Effector CD8-positive, alpha-beta T cell (primary cell): ENCODE measurements at regions not wholly inside any gene's neighbourhood (a gene's known extent, or its start where the extent isn't known, plus 50 kb on each side); places are given as distances from the start of the nearest gene placed in this dataset.
"Not testable (repeated sequence)": the region's sequence is repeated elsewhere in the genome, so short reads cannot be mapped to it uniquely, and the experiment has no call there.

Experiments used
- DNase-seq: peaks from one replicate; lab custom pipeline; 2025; lab: John Stamatoyannopoulos, UW

- no peak for DNase-seq
Measured at GRCh38 chr2:16035747-16036745, 95.7 kb downstream of the MYCN start.

GRCh38 chr2:16034975-16035746, 94.8 kb downstream of the MYCN start:
- DNase-seq = no peak

GRCh38 chr2:16034151-16034974, 94.0 kb downstream of the MYCN start:
- DNase-seq = no peak

- DNase-seq = no peak
Measured at GRCh38 chr2:16033032-16033293, 92.6 kb downstream of the MYCN start.

GRCh38 chr2:16032282-16033031, 92.1 kb downstream of the MYCN start:
- DNase-seq = no peak

- DNase-seq = no peak
Measured at GRCh38 chr2:16031848-16032159, 91.5 kb downstream of the MYCN start.

GRCh38 chr2:16031058-16031847, 90.9 kb downstream of the MYCN start:
- no peak for DNase-seq

GRCh38 chr2:16030206-16031057, 90.1 kb downstream of the MYCN start:
- DNase-seq = no peak

- no peak for DNase-seq
Measured at GRCh38 chr2:16028644-16029043, 88.3 kb downstream of the MYCN start.

GRCh38 chr2:16026816-16027501, 86.6 kb downstream of the MYCN start:
- DNase-seq = no peak

- no peak for DNase-seq
Measured at GRCh38 chr2:16025876-16026640, 85.7 kb downstream of the MYCN start.

GRCh38 chr2:16025211-16025875, 85.0 kb downstream of the MYCN start:
- no peak for DNase-seq

- not testable (repeated sequence) for DNase-seq
Measured at GRCh38 chr2:16024628-16025027, 84.3 kb downstream of the MYCN start.

- no peak for DNase-seq
Measured at GRCh38 chr2:16023506-16024360, 83.4 kb downstream of the MYCN start.

- DNase-seq = no peak
Measured at GRCh38 chr2:16022548-16023240, 82.3 kb downstream of the MYCN start.

GRCh38 chr2:16021611-16022363, 81.4 kb downstream of the MYCN start:
- no peak for DNase-seq
